ENCODE measurements at regions not wholly inside any gene's neighbourhood (a gene's known extent, or its start where the extent isn't known, plus 50 kb on each side); places are given as distances from the start of the nearest gene placed in this dataset.

DNA sequence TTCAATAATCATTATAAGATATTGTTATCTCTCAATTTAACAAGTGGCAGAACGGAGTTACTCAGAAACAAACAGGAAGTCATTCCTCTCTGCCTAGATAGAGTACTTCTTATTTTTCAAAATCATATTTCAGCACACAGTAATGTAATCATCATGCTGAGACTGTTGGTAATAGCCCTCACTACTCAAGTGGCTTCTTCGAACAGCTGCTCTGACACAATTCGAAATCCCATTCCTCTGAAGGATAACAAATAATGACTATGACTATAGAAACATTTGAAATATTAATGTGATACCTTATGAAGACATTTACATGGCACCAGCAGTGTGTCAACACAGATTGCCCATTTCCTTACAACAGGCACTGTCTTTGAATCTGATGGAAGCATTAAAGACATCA is 1249.8 kb downstream of the NSUN3 start:
- TF ChIP-seq, protein P1, sequence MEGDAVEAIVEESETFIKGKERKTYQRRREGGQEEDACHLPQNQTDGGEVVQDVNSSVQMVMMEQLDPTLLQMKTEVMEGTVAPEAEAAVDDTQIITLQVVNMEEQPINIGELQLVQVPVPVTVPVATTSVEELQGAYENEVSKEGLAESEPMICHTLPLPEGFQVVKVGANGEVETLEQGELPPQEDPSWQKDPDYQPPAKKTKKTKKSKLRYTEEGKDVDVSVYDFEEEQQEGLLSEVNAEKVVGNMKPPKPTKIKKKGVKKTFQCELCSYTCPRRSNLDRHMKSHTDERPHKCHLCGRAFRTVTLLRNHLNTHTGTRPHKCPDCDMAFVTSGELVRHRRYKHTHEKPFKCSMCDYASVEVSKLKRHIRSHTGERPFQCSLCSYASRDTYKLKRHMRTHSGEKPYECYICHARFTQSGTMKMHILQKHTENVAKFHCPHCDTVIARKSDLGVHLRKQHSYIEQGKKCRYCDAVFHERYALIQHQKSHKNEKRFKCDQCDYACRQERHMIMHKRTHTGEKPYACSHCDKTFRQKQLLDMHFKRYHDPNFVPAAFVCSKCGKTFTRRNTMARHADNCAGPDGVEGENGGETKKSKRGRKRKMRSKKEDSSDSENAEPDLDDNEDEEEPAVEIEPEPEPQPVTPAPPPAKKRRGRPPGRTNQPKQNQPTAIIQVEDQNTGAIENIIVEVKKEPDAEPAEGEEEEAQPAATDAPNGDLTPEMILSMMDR (IDR thresholded peaks at IDR 0.05): no peak
- intact Hi-C loops (cut with DNase I): no loop called here
- Histone ChIP-seq H3K27me3 (no peaks in the 10 kb centered on the region), H3K4me3 (no peak overlapping the region), H3K4me1 (no peaks in the 10 kb centered on the region), H3K9me3 (peaks cover 0 to 29% (median 0%) of the 10 kb centered on the region in 11 donors), H3K36me3 (no peaks in the 10 kb centered on the region), H3K27ac (no peak overlapping the region)
- DNase-seq (no peak), ATAC-seq (no peak)
- 50 to 51% methylated on average over 3 of the region's 3 CpGs for WGBS, 2 donors

DNA sequence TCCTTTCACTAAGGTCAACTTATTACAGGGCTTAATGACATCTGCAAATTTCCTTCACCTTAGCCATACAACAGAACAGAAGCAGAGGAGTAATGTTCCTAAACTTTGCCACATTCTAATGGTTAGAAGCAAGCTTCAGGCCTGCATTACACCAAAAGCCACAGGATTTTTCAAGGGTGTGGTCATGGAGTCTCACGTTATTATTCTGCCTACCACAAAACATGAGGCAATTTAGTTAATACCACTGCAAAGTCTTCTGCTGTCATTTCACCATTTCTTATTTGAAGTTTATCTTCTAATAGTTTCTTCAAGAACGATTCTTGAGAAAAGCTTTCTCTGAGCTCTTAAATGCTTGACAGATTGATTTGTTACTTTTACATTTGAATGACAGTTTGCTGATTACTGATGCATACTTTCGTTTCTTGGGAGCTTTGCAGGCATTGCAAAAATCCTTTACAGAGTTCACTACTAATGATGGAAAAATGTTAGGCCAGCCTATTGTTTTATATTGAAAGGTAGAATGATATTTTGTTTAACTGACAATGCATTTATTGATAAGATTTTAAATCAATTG is 1257.1 kb downstream of the NSUN3 start:
- intact Hi-C loops (cut with DNase I): no loop called here
- ATAC-seq: no peak
- 47% methylated on average over 3 of the region's 3 CpGs for WGBS, 2 donors

DNA sequence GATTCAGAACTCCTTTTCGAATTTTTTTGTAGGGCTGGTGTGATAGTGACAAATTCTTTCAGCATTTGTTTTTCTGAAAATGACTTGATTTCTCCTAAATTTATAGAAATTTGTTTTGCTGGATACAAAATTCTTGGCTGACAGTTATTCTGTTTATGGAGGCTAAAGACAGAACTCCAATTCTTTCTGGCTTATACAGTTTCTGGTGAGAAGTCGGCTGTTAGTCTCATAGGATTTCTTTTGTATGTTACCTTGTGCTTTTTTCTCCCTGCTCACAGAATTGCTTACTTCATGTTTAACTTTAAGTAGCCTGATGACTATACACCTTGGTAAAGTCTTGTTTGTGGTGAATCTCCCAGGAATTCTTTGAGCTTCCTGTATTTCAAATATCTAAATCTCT is 1264.6 kb downstream of the NSUN3 start:
- Histone ChIP-seq H3K36me3 (no peaks in the 10 kb centered on the region), H3K4me1 (no peaks in the 10 kb centered on the region), H3K27ac (no peak overlapping the region), H3K27me3 (no peaks in the 10 kb centered on the region), H3K4me3 (no peak overlapping the region), H3K9me3 (peaks cover 0 to 44% (median 3%) of the 10 kb centered on the region in 11 donors)
- ATAC-seq: no peak
- TF ChIP-seq, protein P1 (IDR thresholded peaks at IDR 0.05): no peak
- DNase-seq: no peak
- 75 to 80% methylated on average over 2 of the region's 2 CpGs for WGBS, 2 donors
- intact Hi-C loops (cut with DNase I): no loop called here

More for the DNA sequence above, 1257.1 kb downstream of the NSUN3 start:
- Histone ChIP-seq H3K27ac (no peak overlapping the region), H3K4me1 (no peaks in the 10 kb centered on the region), H3K27me3 (no peaks in the 10 kb centered on the region), H3K9me3 (peaks cover 0 to 18% (median 0%) of the 10 kb centered on the region in 11 donors), H3K4me3 (no peak overlapping the region), H3K36me3 (no peaks in the 10 kb centered on the region)
- DNase-seq: no peak
- TF ChIP-seq, protein P1 (IDR thresholded peaks at IDR 0.05): no peak

DNA sequence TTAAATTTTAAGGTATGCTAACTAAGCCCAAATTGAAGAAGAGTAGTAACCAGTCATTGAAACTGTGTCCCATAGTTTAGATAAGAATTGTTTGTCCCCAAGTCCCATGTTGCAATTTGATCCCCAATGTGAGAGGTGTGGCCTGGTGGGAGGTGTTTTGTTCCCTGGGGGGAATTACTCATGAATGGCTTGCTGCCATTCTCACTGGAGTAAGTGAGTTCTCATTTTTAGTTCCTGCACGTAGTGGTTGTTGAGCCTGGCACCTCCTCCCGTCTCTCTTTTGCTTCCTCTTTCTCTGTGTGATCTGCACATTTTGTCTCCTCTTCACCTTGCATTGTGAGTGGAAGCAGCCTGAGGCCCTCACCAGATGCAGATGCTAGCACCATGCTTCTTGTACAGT is 1271.0 kb downstream of the NSUN3 start:
- WGBS, 2 donors: 33 to 54% methylated on average over 2 of the region's 2 CpGs
- TF ChIP-seq, protein P1 (IDR thresholded peaks at IDR 0.05): no peak

More for the DNA sequence above, 1271.0 kb downstream of the NSUN3 start:
- H3K36me3 ChIP-seq: no peaks in the 10 kb centered on the region
- ATAC-seq (no peak), DNase-seq (no peak)
- intact Hi-C loops (cut with DNase I): no loop called here
- H3K4me1 ChIP-seq: no peaks in the 10 kb centered on the region
- H3K27me3 ChIP-seq: no peaks in the 10 kb centered on the region
- no peak overlapping the region for H3K4me3 ChIP-seq
- H3K27ac ChIP-seq: no peak overlapping the region
- peaks cover 0 to 20% (median 0%) of the 10 kb centered on the region in 11 donors for H3K9me3 ChIP-seq

All from heart right ventricle (tissue), 16 donors.